PC-9 (cell line): ENCODE measurements at regions not wholly inside any gene's neighbourhood (a gene's known extent, or its start where the extent isn't known, plus 50 kb on each side); places are given as distances from the start of the nearest gene placed in this dataset.

Experiments
- CTCF ChIP-seq: fragments of 200-600 bp; sonication (generic); conservative IDR thresholded peaks from 2 replicates; pipeline ENCODE4 v1.6.1; 2017; ENCODE audit warnings: mixed run types, antibody characterized with exemption, mild to moderate bottlenecking, moderate library complexity
- EZH2 ChIP-seq: fragments of 200-600 bp; sonication (generic); IDR thresholded peaks from 2 replicates; pipeline ENCODE4 v1.8.0; 2017; ENCODE audit warnings: antibody characterized with exemption, low read depth

DNA sequence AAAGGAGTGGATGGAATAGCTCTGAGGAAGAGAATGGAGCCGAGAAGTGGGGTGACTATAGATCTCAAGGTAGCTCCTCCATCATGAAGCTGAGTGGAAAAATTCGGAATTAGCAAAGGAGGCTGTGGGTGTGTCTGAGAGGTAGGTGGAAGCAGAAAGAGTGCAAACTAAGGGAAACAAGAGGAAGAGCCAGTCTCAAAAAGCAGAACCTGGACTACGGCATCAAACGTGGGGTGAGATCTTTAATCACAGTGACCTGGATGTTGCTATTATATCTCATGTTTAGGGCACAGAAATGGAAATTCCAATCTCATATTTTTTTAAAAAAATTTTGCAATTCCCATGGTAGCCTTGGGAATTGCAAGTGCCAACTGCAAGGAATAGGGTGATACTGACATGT lies 162.5 kb upstream of the RASGEF1B start:
- no peak for TF ChIP-seq CTCF
- TF ChIP-seq EZH2, result no peak
